CD4-positive, alpha-beta T cell (primary cell): ENCODE measurements at regions not wholly inside any gene's neighbourhood (a gene's known extent, or its start where the extent isn't known, plus 50 kb on each side); places are given as distances from the start of the nearest gene placed in this dataset.

Source experiments
- ATAC-seq: fragments of 200-7000 bp; cut with Tn5 transposase; one replicate; pipeline ENCODE4 v1.10.0; 2022; ENCODE audit warnings: mild to moderate bottlenecking; ENCODE audit not compliant: poor library complexity
- CTCF ChIA-PET: fragments of 350-600 bp; sonication (Branson Sonifier 250); formaldehyde crosslinking; loops from one replicate; lab custom pipeline; 2021; ENCODE audit warnings: antibody characterized with exemption, inconsistent platforms; lab: Charles Lee
- POLR2A ChIA-PET: fragments of 350-600 bp; sonication (Branson Sonifier 250); formaldehyde crosslinking; loops from one replicate; lab custom pipeline; 2021; ENCODE audit warnings: antibody characterized with exemption, inconsistent platforms; lab: Charles Lee
- DNase-seq, 14 experiments: peaks; one replicate each; pipeline ENCODE4 v3.0.0-alpha.2; 2013 to 2020; ENCODE audit warnings: mixed read lengths in 2 of 14
- H3K27ac ChIP-seq, 2 donors: one replicate each; pipeline versions ENCODE4 v1.5.1 to v1.7.0; 2013; ENCODE audit warnings: low read length in 2 of 2, low read depth in 1 of 2, mild to moderate bottlenecking in 1 of 2
- H3K27me3 ChIP-seq, 2 experiments: 1 replicate in 1 of 2; 2 replicates in 1 of 2; pipeline versions ENCODE4 v1.6.1 to v1.7.0; 2013; ENCODE audit warnings: low read length in 2 of 2, control low read depth in 1 of 2, mild to moderate bottlenecking in 1 of 2, moderate library complexity in 1 of 2; ENCODE audit not compliant: insufficient read depth in 2 of 2, control insufficient read depth in 1 of 2
- H3K36me3 ChIP-seq: one replicate; pipeline ENCODE4 v1.6.1; 2013; ENCODE audit warnings: low read length, control low read depth; ENCODE audit not compliant: insufficient read depth
- H3K4me1 ChIP-seq: one replicate; pipeline ENCODE4 v1.6.1; 2013; ENCODE audit warnings: low read length, control low read depth; ENCODE audit not compliant: insufficient read depth
- H3K4me3 ChIP-seq: one replicate; pipeline ENCODE4 v1.5.1; 2013; ENCODE audit warnings: mild to moderate bottlenecking, low read length, moderate library complexity
- H3K9me3 ChIP-seq, 2 experiments: 1 replicate in 1 of 2; 2 replicates in 1 of 2; pipeline versions ENCODE4 v1.6.1 to v1.7.0; 2013; ENCODE audit warnings: low read length in 2 of 2, mild to moderate bottlenecking in 2 of 2, control low read depth in 1 of 2, moderate library complexity in 1 of 2; ENCODE audit not compliant: control insufficient read depth in 1 of 2, insufficient read depth in 1 of 2
- H3K27ac Mint-ChIP-seq: one replicate; pipeline ENCODE4 v1.8.0; 2020; ENCODE audit warnings: mixed read lengths
- H3K27me3 Mint-ChIP-seq: one replicate; pipeline ENCODE4 v1.8.0; 2021; ENCODE audit warnings: mixed read lengths
- H3K36me3 Mint-ChIP-seq: one replicate; pipeline ENCODE4 v1.8.0; 2021; ENCODE audit warnings: low read depth, mixed read lengths
- H3K4me1 Mint-ChIP-seq: one replicate; pipeline ENCODE4 v1.8.0; 2021; ENCODE audit warnings: low read depth, mixed read lengths
- H3K4me3 Mint-ChIP-seq: one replicate; pipeline ENCODE4 v1.8.0; 2020; ENCODE audit warnings: mild to moderate bottlenecking, mixed read lengths
- H3K9me3 Mint-ChIP-seq: one replicate; pipeline ENCODE4 v1.8.0; 2020; ENCODE audit warnings: mixed read lengths
- CTCF ChIP-seq: fragments of 200-600 bp; IDR thresholded peaks from one replicate; pipeline ENCODE4 v1.8.0; 2022; ENCODE audit warnings: antibody characterized with exemption, mild to moderate bottlenecking
- intact Hi-C, 2 experiments: fragments of 100-400 bp; cut with DNase I in 1 of 2; cut with micrococcal nuclease in 1 of 2; formaldehyde crosslinking; loops; one replicate each; pipeline versions ENCODE4 v1.15.1 to v1.9.0; 2023 to 2025; cut with DNase I, micrococcal nuclease

DNA sequence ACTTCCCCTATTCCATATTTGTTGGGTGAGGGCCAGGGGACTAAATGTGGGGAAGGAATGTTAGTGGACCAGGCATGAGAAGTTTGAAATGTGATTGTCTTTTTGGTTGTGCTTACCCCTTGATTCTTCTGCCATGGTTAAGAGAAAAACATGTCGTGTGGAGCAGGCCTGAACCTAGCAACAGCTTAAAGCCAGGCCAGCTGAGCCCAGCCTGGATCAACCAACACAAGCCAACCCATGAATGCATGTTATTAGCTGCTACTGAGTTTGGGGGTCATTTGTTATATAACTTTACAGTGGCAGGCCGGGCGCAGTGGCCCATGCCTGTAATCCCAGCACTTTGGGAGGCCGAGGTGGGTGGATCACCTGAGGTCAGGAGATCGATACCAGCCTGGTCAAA, 52.4 kb upstream of the TRIO start:
- TF ChIP-seq CTCF, result no peak
- ATAC-seq (no peak), DNase-seq (no peak)
- Histone ChIP-seq H3K27me3 (no peaks in the 10 kb centered on the region), H3K4me1 (no peaks in the 10 kb centered on the region), H3K4me3 (no peak overlapping the region), H3K36me3 (no peaks in the 10 kb centered on the region), H3K9me3 (peaks cover 0 to 7% of the 10 kb centered on the region in 2 experiments), H3K27ac (no peak overlapping the region)
- POLR2A ChIA-PET, result no interaction called here
- Mint-ChIP-seq H3K27me3 (peaks cover 20% of the 10 kb centered on the region), H3K4me3 (no peak overlapping the region), H3K27ac (no peak overlapping the region), H3K36me3 (no peaks in the 10 kb centered on the region), H3K9me3 (peaks cover 6% of the 10 kb centered on the region), H3K4me1 (no peaks in the 10 kb centered on the region)
- intact Hi-C loops, result no loop called here
- CTCF ChIA-PET, result no interaction called here

GRCh38 chr5:14090290-14090689, 52.9 kb upstream of the TRIO start:
- TF ChIP-seq CTCF, result no peak
- no peaks in the 10 kb centered on the region for H3K27me3 ChIP-seq
- H3K36me3 ChIP-seq, result no peaks in the 10 kb centered on the region
- ChIA-PET CTCF (no interaction called here), POLR2A (no interaction called here)
- ATAC-seq (no peak), DNase-seq (no peak)
- no peak overlapping the region for H3K27ac Mint-ChIP-seq
- H3K9me3 Mint-ChIP-seq, result peaks cover 6% of the 10 kb centered on the region
- H3K4me3 ChIP-seq, result no peak overlapping the region
- H3K4me3 Mint-ChIP-seq, result no peak overlapping the region
- H3K27ac ChIP-seq, result no peak overlapping the region
- H3K4me1 Mint-ChIP-seq, result no peaks in the 10 kb centered on the region
- peaks cover 22% of the 10 kb centered on the region for H3K27me3 Mint-ChIP-seq
- peaks cover 0 to 11% of the 10 kb centered on the region in 2 experiments for H3K9me3 ChIP-seq
- H3K4me1 ChIP-seq, result no peaks in the 10 kb centered on the region
- intact Hi-C loops, result no loop called here
- H3K36me3 Mint-ChIP-seq, result no peaks in the 10 kb centered on the region

GRCh38 chr5:14089198-14089597, 53.9 kb upstream of the TRIO start:
- CTCF ChIA-PET, result no interaction called here

More at GRCh38 chr5:14089198-14089597, 53.9 kb upstream of the TRIO start:
- Mint-ChIP-seq H3K27me3 (peaks cover 28% of the 10 kb centered on the region), H3K4me1 (no peaks in the 10 kb centered on the region), H3K36me3 (no peaks in the 10 kb centered on the region), H3K9me3 (peaks cover 6% of the 10 kb centered on the region), H3K4me3 (no peak overlapping the region), H3K27ac (no peak overlapping the region)
- peaks cover 0 to 16% of the 10 kb centered on the region in 2 experiments for H3K9me3 ChIP-seq
- DNase-seq, result no peak
- no peak overlapping the region for H3K27ac ChIP-seq
- no peak for TF ChIP-seq CTCF
- no peaks in the 10 kb centered on the region for H3K36me3 ChIP-seq
- no peak overlapping the region for H3K4me3 ChIP-seq
- intact Hi-C loops, result no loop called here
- POLR2A ChIA-PET, result no interaction called here
- ATAC-seq, result no peak
- H3K4me1 ChIP-seq, result no peaks in the 10 kb centered on the region
- peaks cover 0 to 3% of the 10 kb centered on the region in 2 experiments for H3K27me3 ChIP-seq
